ENCODE measurements at regions not wholly inside any gene's neighbourhood (a gene's known extent, or its start where the extent isn't known, plus 50 kb on each side); places are given as distances from the start of the nearest gene placed in this dataset.

DNA sequence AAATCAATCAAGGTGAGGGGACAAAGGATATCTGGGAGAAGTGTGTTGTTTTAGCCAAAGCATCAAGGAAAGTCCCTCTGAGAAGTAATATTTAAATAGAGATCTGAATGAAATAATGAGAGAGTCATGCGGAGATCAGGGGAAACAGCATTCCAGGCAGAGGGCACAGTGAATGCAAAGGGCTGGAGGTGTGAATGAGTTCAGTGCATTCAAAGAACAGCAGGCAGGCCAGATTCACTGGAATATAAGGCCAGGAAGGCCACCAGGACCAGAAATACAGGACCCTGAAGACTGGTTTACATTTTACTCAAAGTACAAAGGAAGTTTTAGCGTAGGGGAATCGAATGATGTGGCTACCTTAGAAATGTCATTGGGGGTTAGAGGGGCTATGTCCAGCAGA lies 436.2 kb upstream of the TMEM132C start (continued):
- TF ChIP-seq, protein P1, sequence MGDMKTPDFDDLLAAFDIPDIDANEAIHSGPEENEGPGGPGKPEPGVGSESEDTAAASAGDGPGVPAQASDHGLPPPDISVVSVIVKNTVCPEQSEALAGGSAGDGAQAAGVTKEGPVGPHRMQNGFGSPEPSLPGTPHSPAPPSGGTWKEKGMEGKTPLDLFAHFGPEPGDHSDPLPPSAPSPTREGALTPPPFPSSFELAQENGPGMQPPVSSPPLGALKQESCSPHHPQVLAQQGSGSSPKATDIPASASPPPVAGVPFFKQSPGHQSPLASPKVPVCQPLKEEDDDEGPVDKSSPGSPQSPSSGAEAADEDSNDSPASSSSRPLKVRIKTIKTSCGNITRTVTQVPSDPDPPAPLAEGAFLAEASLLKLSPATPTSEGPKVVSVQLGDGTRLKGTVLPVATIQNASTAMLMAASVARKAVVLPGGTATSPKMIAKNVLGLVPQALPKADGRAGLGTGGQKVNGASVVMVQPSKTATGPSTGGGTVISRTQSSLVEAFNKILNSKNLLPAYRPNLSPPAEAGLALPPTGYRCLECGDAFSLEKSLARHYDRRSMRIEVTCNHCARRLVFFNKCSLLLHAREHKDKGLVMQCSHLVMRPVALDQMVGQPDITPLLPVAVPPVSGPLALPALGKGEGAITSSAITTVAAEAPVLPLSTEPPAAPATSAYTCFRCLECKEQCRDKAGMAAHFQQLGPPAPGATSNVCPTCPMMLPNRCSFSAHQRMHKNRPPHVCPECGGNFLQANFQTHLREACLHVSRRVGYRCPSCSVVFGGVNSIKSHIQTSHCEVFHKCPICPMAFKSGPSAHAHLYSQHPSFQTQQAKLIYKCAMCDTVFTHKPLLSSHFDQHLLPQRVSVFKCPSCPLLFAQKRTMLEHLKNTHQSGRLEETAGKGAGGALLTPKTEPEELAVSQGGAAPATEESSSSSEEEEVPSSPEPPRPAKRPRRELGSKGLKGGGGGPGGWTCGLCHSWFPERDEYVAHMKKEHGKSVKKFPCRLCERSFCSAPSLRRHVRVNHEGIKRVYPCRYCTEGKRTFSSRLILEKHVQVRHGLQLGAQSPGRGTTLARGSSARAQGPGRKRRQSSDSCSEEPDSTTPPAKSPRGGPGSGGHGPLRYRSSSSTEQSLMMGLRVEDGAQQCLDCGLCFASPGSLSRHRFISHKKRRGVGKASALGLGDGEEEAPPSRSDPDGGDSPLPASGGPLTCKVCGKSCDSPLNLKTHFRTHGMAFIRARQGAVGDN (IDR thresholded peaks at IDR 0.05), result no peak
- TF ChIP-seq PAX5 (IDR thresholded peaks at IDR 0.05; ENCODE audit: borderline replicate concordance, low read depth, low read length), result no peak
- TF ChIP-seq TBL1XR1 (IDR thresholded peaks at IDR 0.05; ENCODE audit: low read depth, low read length), result no peak
- TF ChIP-seq, protein P2, sequence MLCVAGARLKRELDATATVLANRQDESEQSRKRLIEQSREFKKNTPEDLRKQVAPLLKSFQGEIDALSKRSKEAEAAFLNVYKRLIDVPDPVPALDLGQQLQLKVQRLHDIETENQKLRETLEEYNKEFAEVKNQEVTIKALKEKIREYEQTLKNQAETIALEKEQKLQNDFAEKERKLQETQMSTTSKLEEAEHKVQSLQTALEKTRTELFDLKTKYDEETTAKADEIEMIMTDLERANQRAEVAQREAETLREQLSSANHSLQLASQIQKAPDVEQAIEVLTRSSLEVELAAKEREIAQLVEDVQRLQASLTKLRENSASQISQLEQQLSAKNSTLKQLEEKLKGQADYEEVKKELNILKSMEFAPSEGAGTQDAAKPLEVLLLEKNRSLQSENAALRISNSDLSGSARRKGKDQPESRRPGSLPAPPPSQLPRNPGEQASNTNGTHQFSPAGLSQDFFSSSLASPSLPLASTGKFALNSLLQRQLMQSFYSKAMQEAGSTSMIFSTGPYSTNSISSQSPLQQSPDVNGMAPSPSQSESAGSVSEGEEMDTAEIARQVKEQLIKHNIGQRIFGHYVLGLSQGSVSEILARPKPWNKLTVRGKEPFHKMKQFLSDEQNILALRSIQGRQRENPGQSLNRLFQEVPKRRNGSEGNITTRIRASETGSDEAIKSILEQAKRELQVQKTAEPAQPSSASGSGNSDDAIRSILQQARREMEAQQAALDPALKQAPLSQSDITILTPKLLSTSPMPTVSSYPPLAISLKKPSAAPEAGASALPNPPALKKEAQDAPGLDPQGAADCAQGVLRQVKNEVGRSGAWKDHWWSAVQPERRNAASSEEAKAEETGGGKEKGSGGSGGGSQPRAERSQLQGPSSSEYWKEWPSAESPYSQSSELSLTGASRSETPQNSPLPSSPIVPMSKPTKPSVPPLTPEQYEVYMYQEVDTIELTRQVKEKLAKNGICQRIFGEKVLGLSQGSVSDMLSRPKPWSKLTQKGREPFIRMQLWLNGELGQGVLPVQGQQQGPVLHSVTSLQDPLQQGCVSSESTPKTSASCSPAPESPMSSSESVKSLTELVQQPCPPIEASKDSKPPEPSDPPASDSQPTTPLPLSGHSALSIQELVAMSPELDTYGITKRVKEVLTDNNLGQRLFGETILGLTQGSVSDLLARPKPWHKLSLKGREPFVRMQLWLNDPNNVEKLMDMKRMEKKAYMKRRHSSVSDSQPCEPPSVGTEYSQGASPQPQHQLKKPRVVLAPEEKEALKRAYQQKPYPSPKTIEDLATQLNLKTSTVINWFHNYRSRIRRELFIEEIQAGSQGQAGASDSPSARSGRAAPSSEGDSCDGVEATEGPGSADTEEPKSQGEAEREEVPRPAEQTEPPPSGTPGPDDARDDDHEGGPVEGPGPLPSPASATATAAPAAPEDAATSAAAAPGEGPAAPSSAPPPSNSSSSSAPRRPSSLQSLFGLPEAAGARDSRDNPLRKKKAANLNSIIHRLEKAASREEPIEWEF (IDR thresholded peaks at IDR 0.05; ENCODE audit: insufficient replicate concordance, low read depth, low read length), result no peak
- TF ChIP-seq STAT1 (conservative IDR thresholded peaks at IDR 0.05), result no peak
- TF ChIP-seq, protein P3, sequence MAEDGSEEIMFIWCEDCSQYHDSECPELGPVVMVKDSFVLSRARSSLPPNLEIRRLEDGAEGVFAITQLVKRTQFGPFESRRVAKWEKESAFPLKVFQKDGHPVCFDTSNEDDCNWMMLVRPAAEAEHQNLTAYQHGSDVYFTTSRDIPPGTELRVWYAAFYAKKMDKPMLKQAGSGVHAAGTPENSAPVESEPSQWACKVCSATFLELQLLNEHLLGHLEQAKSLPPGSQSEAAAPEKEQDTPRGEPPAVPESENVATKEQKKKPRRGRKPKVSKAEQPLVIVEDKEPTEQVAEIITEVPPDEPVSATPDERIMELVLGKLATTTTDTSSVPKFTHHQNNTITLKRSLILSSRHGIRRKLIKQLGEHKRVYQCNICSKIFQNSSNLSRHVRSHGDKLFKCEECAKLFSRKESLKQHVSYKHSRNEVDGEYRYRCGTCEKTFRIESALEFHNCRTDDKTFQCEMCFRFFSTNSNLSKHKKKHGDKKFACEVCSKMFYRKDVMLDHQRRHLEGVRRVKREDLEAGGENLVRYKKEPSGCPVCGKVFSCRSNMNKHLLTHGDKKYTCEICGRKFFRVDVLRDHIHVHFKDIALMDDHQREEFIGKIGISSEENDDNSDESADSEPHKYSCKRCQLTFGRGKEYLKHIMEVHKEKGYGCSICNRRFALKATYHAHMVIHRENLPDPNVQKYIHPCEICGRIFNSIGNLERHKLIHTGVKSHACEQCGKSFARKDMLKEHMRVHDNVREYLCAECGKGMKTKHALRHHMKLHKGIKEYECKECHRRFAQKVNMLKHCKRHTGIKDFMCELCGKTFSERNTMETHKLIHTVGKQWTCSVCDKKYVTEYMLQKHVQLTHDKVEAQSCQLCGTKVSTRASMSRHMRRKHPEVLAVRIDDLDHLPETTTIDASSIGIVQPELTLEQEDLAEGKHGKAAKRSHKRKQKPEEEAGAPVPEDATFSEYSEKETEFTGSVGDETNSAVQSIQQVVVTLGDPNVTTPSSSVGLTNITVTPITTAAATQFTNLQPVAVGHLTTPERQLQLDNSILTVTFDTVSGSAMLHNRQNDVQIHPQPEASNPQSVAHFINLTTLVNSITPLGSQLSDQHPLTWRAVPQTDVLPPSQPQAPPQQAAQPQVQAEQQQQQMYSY (CRISPR knock-in tag; IDR thresholded peaks at IDR 0.05), result no peak
- no peak for TF ChIP-seq STAT3 (IDR thresholded peaks at IDR 0.05; ENCODE audit: low read depth, low read length)
- no peak for TF ChIP-seq TCF7 (IDR thresholded peaks at IDR 0.05; ENCODE audit: borderline replicate concordance)
